ENCODE measurements at regions not wholly inside any gene's neighbourhood (a gene's known extent, or its start where the extent isn't known, plus 50 kb on each side); places are given as distances from the start of the nearest gene placed in this dataset.

DNA sequence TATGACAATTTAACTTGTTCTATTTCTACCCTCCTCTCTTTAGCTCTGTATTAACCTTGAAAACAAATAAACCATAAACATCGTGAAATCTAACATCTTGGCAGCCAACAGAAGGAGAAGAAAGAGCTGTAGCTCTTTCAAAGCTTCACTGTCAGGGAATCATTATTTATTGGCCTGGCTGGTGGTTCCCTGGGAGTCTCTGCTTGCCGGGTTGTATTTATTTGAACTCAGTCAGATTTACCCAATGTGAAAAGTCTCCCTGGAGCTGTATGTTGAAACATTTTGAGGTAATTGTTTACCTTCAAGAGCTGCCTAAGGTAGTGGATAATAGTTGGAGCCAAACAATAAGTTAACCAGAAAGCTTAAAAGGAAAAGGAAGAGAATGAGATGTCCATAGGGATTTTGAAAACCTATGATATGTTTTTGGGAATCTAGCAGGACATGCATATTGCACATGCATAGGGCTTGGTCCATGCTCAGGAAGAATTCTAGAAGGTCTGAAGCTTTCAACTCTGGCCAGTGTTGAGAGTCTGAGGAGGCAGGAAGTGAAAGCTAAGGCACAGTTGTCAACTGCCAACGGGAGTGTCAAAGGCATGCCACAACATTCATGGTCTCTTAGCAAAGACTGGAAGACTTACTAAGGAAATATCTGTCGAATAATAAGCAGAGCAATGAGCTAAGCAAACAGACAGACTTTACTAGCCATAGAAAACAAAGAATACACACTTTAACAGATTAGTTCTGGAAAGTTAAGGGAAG is 621.6 kb downstream of the PCDH7 start:
- ATAC-seq = no peak
- H2AFZ ChIP-seq (ENCODE audit: low read depth, low read length, poor library complexity, severe bottlenecking) = peak overlapping the region; percentile 20

DNA sequence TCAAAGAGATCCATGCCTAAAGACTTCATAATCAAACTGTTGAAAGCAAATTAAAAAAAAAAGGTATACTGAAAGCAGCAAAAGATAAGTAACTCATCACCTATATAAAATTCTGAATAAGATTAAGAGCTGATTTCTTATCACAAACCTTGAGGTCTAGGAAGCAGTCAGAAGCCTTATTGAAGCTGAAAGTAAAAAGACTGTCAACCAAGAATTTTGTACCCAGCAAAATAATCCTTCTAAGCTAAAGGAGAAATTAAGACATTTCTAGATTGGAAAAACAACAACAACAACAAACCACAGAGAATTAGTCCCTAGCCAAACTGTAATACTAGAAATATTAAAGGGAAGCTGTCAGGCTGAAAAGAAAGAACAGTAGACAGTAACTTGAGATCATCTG is 622.9 kb downstream of the PCDH7 start:
- Histone ChIP-seq H3K9me3 (ENCODE audit: control insufficient read depth in 1 of 2, insufficient read depth in 1 of 2, low read depth in 1 of 2, low read length in 2 of 2) (no peaks in the 10 kb centered on the region), H3K4me3 (replicated peaks in 1 of 2; ENCODE audit: low read depth in 1 of 2, low read length in 2 of 2) (no peak overlapping the region), H2AFZ (ENCODE audit: low read depth, low read length, poor library complexity, severe bottlenecking) (no peak overlapping the region), H3K36me3 (ENCODE audit: control insufficient read depth in 1 of 2, insufficient read depth in 2 of 2, low read length in 2 of 2) (no peaks in the 10 kb centered on the region; a peak in 1 of 4 replicates), H3K4me2 (ENCODE audit: low read length) (no peak overlapping the region), H4K20me1 (ENCODE audit: insufficient read depth) (no peaks in the 10 kb centered on the region), H3K27ac (ENCODE audit: low read depth, low read length) (no peak overlapping the region), H3K9me2 (ENCODE audit: insufficient read depth) (no peaks in the 10 kb centered on the region), H3K4me1 (ENCODE audit: control insufficient read depth in 1 of 2, insufficient read depth in 2 of 2, low read length in 2 of 2) (no peaks in the 10 kb centered on the region), H3K9ac (ENCODE audit: low read length) (no peak overlapping the region), H3K79me2 (ENCODE audit: insufficient read depth, low read length) (no peaks in the 10 kb centered on the region), H3K27me3 (ENCODE audit: insufficient read depth, low read length) (no peaks in the 10 kb centered on the region)
- POLR2A ChIA-PET = no interaction called here
- ATAC-seq (no peak), DNase-seq (ENCODE audit: low read depth, low spot score) (no peak)
- intact Hi-C loops (cut with micrococcal nuclease) = no loop called here
- CTCF ChIA-PET = no interaction called here
- RAD21 ChIA-PET (ENCODE audit: low non-redundant PET in 1 of 2, low total read pairs in 2 of 2, uncharacterized antibody in 2 of 2, unreplicated experiment in 2 of 2) = no interaction called here
- BruUV-seq (replicated peaks) = no TSS peak
- TF ChIP-seq, protein P1, sequence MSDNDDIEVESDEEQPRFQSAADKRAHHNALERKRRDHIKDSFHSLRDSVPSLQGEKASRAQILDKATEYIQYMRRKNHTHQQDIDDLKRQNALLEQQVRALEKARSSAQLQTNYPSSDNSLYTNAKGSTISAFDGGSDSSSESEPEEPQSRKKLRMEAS (IDR thresholded peaks at IDR 0.05) = no peak
- TF ChIP-seq EGR1 (IDR thresholded peaks at IDR 0.05; ENCODE audit: low read depth) (no peak), ZFX (IDR thresholded peaks at IDR 0.05) (no peak), YY1 (IDR thresholded peaks at IDR 0.05; ENCODE audit: extremely low read depth, insufficient replicate concordance, low read depth, low read length) (no peak), SP1 (IDR thresholded peaks at IDR 0.05; ENCODE audit: low read depth) (no peak), RAD21 (IDR thresholded peaks at IDR 0.05; ENCODE audit: low read depth) (no peak), EZH2phosphoT487 (IDR thresholded peaks at IDR 0.05; ENCODE audit: borderline replicate concordance) (no peak), SRF (IDR thresholded peaks at IDR 0.05; ENCODE audit: low read depth) (no peak), JUND (IDR thresholded peaks at IDR 0.05) (no peak), EZH2 (IDR thresholded peaks at IDR 0.05) (no peak)
- TF ChIP-seq, protein P2, sequence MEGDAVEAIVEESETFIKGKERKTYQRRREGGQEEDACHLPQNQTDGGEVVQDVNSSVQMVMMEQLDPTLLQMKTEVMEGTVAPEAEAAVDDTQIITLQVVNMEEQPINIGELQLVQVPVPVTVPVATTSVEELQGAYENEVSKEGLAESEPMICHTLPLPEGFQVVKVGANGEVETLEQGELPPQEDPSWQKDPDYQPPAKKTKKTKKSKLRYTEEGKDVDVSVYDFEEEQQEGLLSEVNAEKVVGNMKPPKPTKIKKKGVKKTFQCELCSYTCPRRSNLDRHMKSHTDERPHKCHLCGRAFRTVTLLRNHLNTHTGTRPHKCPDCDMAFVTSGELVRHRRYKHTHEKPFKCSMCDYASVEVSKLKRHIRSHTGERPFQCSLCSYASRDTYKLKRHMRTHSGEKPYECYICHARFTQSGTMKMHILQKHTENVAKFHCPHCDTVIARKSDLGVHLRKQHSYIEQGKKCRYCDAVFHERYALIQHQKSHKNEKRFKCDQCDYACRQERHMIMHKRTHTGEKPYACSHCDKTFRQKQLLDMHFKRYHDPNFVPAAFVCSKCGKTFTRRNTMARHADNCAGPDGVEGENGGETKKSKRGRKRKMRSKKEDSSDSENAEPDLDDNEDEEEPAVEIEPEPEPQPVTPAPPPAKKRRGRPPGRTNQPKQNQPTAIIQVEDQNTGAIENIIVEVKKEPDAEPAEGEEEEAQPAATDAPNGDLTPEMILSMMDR (IDR thresholded peaks at IDR 0.05 in 2 of 3, conservative IDR thresholded peaks at IDR 0.05 in 1 of 3; ENCODE audit: borderline replicate concordance in 1 of 3, insufficient read depth in 1 of 3, low read depth in 2 of 3, low read length in 2 of 3) = no peak
- TF ChIP-seq, protein P3, sequence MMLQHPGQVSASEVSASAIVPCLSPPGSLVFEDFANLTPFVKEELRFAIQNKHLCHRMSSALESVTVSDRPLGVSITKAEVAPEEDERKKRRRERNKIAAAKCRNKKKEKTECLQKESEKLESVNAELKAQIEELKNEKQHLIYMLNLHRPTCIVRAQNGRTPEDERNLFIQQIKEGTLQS (IDR thresholded peaks at IDR 0.05) = no peak
- TF ChIP-seq, protein P4, sequence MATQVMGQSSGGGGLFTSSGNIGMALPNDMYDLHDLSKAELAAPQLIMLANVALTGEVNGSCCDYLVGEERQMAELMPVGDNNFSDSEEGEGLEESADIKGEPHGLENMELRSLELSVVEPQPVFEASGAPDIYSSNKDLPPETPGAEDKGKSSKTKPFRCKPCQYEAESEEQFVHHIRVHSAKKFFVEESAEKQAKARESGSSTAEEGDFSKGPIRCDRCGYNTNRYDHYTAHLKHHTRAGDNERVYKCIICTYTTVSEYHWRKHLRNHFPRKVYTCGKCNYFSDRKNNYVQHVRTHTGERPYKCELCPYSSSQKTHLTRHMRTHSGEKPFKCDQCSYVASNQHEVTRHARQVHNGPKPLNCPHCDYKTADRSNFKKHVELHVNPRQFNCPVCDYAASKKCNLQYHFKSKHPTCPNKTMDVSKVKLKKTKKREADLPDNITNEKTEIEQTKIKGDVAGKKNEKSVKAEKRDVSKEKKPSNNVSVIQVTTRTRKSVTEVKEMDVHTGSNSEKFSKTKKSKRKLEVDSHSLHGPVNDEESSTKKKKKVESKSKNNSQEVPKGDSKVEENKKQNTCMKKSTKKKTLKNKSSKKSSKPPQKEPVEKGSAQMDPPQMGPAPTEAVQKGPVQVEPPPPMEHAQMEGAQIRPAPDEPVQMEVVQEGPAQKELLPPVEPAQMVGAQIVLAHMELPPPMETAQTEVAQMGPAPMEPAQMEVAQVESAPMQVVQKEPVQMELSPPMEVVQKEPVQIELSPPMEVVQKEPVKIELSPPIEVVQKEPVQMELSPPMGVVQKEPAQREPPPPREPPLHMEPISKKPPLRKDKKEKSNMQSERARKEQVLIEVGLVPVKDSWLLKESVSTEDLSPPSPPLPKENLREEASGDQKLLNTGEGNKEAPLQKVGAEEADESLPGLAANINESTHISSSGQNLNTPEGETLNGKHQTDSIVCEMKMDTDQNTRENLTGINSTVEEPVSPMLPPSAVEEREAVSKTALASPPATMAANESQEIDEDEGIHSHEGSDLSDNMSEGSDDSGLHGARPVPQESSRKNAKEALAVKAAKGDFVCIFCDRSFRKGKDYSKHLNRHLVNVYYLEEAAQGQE (IDR thresholded peaks at IDR 0.05; ENCODE audit: low read depth) = no peak

More for the DNA sequence above, 621.6 kb downstream of the PCDH7 start:
- Histone ChIP-seq H3K4me2 (ENCODE audit: low read length) (no peak overlapping the region), H3K27me3 (ENCODE audit: insufficient read depth, low read length) (no peaks in the 10 kb centered on the region), H3K4me1 (ENCODE audit: control insufficient read depth in 1 of 2, insufficient read depth in 2 of 2, low read length in 2 of 2) (no peaks in the 10 kb centered on the region), H3K79me2 (ENCODE audit: insufficient read depth, low read length) (no peaks in the 10 kb centered on the region), H3K9me2 (ENCODE audit: insufficient read depth) (no peaks in the 10 kb centered on the region), H3K27ac (ENCODE audit: low read depth, low read length) (no peak overlapping the region), H4K20me1 (ENCODE audit: insufficient read depth) (no peaks in the 10 kb centered on the region), H3K4me3 (replicated peaks in 1 of 2; ENCODE audit: low read depth in 1 of 2, low read length in 2 of 2) (no peak overlapping the region), H3K36me3 (ENCODE audit: control insufficient read depth in 1 of 2, insufficient read depth in 2 of 2, low read length in 2 of 2) (no peaks in the 10 kb centered on the region; a peak in 1 of 4 replicates), H3K9ac (ENCODE audit: low read length) (no peak overlapping the region), H3K9me3 (ENCODE audit: control insufficient read depth in 1 of 2, insufficient read depth in 1 of 2, low read depth in 1 of 2, low read length in 2 of 2) (no peaks in the 10 kb centered on the region)
- POLR2A ChIA-PET = interaction anchor here (1.0 kb wide), 1 partner anchor 8 kb away, joined by 3 read pairs; no protein-coding TSS in a partner anchor
- no peak for DNase-seq (ENCODE audit: low read depth, low spot score)
- intact Hi-C loops (cut with micrococcal nuclease) = no loop called here
- RAD21 ChIA-PET (ENCODE audit: low non-redundant PET in 1 of 2, low total read pairs in 2 of 2, uncharacterized antibody in 2 of 2, unreplicated experiment in 2 of 2) = no interaction called here
- TF ChIP-seq CBX3 (IDR thresholded peaks at IDR 0.05; ENCODE audit: low read depth) = no peak
- TF ChIP-seq, protein P1 (IDR thresholded peaks at IDR 0.05) = no peak
- no TSS peak for BruUV-seq (replicated peaks)
- CTCF ChIA-PET = no interaction called here

Measured in HCT116 (cell line).